ENCODE measurements at regions not wholly inside any gene's neighbourhood (a gene's known extent, or its start where the extent isn't known, plus 50 kb on each side); places are given as distances from the start of the nearest gene placed in this dataset.

DNA sequence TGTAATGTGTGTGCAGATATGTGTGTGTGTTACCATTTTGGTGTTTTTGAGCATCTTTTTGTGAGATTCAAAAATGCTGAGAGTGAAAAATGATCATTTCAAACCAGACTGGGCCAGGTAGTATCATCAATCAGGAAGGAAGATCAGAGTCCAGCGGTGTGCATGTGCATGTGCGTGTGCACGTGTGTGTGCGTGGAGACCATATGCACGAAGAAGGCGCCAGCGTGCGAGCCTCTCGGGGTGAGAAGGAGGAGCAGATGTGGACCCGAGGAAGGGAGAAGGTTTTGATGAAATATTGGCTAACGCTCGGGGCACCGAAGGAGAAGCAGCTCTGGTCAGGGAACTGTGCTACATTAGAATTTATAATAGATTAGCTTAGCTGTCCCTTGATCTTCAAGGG is 516.4 kb downstream of the CCDC171 start:
- no peak for TF ChIP-seq ZFX (IDR thresholded peaks at IDR 0.05)
- TF ChIP-seq, protein P1, sequence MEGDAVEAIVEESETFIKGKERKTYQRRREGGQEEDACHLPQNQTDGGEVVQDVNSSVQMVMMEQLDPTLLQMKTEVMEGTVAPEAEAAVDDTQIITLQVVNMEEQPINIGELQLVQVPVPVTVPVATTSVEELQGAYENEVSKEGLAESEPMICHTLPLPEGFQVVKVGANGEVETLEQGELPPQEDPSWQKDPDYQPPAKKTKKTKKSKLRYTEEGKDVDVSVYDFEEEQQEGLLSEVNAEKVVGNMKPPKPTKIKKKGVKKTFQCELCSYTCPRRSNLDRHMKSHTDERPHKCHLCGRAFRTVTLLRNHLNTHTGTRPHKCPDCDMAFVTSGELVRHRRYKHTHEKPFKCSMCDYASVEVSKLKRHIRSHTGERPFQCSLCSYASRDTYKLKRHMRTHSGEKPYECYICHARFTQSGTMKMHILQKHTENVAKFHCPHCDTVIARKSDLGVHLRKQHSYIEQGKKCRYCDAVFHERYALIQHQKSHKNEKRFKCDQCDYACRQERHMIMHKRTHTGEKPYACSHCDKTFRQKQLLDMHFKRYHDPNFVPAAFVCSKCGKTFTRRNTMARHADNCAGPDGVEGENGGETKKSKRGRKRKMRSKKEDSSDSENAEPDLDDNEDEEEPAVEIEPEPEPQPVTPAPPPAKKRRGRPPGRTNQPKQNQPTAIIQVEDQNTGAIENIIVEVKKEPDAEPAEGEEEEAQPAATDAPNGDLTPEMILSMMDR (conservative IDR thresholded peaks at IDR 0.05), result no peak
- H3K27ac ChIP-seq, result no peak overlapping the region

GRCh38 chr9:16069671-16070454 is 517.0 kb downstream of the CCDC171 start:
- TF ChIP-seq, protein P1 (conservative IDR thresholded peaks at IDR 0.05), result no peak
- no peak for TF ChIP-seq ZFX (IDR thresholded peaks at IDR 0.05)
- no peak overlapping the region for H3K27ac ChIP-seq

GRCh38 chr9:16070455-16071145 is 517.8 kb downstream of the CCDC171 start:
- no peak overlapping the region for H3K27ac ChIP-seq
- TF ChIP-seq, protein P1 (conservative IDR thresholded peaks at IDR 0.05), result no peak
- TF ChIP-seq ZFX (IDR thresholded peaks at IDR 0.05), result no peak

DNA sequence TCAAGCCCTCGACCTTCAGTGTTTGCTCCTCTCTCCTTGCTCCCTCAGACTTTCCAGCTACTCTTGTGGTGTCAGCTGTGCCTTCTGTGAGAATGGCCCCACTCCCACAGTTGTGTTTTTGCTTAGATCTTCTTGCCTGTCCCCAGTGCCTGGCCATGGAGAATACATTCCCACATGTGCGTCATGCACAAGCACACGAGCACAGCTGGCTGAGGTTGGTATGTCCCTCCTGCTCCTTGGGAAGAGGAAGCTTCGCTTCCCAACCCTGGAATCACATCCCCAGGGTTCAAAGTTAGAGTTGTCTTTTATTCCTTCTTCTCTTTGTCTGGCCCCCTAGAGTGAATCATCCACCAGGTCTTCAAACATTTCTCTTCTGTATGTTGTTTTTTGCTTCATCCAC is 518.6 kb downstream of the CCDC171 start:
- no peak overlapping the region for H3K27ac ChIP-seq
- TF ChIP-seq, protein P1 (conservative IDR thresholded peaks at IDR 0.05), result no peak
- TF ChIP-seq ZFX (IDR thresholded peaks at IDR 0.05), result no peak

DNA sequence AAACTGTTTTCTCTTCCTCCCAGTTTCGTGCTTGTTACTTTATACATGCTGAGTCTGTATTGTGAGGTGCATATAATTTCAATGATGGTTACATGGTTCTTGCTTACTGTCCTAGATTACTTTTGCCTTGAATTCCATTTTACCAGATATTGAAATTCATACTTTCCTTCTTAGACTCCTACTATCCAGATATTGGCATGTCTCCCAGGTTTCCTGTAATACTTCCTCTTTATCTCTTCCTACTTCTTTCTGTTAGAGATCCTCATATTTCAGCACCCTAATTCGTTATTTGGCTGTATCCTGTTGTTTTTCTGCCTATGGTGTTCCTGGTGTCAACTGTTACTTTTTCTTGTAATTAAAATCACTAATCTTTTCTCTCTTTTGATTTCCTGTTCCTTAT is 522.1 kb downstream of the CCDC171 start:
- TF ChIP-seq, protein P1 (conservative IDR thresholded peaks at IDR 0.05), result no peak
- no peak overlapping the region for H3K27ac ChIP-seq

DNA sequence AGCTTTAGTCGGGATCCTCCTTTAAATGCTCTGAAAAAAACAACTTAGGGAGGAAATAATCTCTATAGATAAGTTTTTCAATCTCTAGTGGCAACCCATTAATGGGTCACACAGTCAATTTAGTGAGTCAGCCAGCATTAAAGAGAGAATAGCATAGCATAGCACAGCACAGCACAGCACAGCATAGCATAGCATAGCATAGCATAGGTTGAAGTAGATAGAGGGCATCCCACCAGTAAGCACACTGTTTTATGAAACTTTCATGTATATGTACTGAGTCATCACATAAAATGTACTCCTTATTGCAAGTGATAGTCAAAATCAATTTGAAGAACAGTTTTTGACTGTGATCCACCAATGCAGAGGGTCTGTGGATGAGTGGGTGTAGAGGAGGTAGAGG is 522.9 kb downstream of the CCDC171 start:
- TF ChIP-seq, protein P1 (conservative IDR thresholded peaks at IDR 0.05), result no peak
- TF ChIP-seq ZFX (IDR thresholded peaks at IDR 0.05), result no peak
- no peak overlapping the region for H3K27ac ChIP-seq

DNA sequence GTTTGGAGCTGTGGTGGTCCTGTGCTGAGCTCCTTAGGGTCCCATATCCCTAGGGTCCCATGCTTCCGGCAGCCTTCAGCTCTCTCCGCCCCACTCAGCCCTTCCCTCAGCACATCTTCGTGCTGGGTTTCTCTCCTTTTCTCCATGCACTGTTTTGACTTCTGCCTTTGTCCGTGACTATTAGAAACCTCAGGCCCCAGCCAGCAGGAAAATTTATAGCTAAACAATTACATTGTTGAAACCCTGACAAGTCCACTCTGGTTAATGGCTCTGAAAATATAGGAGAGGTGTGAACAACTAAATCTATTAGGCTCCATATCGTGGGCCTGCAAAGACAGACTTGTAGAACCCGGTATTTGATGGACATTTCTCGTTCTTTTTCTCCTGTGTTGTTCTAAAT is 523.7 kb downstream of the CCDC171 start:
- no peak for TF ChIP-seq ZFX (IDR thresholded peaks at IDR 0.05)
- TF ChIP-seq, protein P1 (conservative IDR thresholded peaks at IDR 0.05), result no peak
- H3K27ac ChIP-seq, result no peak overlapping the region
